ENCODE measurements at regions not wholly inside any gene's neighbourhood (a gene's known extent, or its start where the extent isn't known, plus 50 kb on each side); places are given as distances from the start of the nearest gene placed in this dataset.
"Not testable (repeated sequence)": the region's sequence is repeated elsewhere in the genome, so short reads cannot be mapped to it uniquely, and the experiment has no call there.

DNA sequence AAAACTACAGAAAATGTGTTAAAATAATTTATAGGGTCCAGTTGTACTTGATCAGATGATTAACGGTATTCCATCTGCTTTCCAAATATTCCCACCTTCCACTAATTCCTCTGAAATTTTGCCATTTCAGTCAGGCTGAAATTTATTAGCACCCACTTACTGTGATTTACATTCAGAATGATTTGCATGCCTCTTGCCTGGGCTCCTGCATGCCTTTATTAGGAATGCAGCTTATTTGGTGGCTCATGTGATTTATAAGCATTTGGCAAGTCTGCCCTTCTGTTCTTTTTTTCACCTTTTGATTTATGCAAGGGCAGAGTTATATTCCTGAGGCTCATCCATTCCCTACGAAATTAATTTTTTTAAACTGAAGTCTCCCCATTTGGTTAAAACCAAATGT, 1594.5 kb upstream of the PIK3C3 start:
- DNase-seq (ENCODE audit: low read depth in 2 of 3, low spot score in 2 of 3): no peak

DNA sequence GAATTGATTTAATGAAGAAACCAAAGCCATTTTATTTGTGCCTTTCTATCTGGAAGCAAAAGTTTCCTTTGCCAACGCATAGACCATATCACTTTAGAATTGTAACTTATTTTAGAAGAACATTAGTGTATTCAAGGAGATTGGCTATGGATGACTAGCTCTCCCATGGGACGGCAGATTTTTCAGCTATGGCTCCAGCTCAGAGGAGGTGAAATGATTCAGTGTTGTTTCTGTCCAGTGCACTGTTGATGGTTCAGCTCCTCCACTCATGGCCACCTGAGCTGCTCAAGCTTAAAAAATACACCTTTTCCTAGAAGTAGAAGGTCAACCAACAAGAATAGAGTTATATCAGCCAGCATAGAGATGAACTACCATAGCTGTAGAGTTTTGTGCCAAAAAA, 1597.5 kb upstream of the PIK3C3 start:
- no peak for DNase-seq (ENCODE audit: low read depth in 2 of 3, low spot score in 2 of 3)

DNA sequence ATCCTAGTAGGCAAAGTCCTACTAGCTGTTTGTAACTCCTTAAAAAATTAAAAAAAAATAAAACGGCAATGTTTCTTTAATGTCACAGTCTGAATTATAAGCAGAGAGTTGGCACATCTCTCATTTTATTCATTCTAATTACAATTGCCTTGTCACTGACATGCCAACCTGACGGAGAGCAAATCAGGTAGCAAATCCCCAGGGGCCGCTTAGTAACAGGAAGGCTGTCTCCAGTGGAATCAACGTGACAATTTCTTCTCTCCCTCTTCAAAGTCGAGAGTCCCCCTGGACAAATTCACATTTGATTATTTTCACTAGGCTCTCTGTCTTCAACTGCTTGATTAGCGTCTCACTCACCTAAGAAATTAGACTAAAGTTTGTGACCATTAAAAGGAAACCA, 1598.9 kb upstream of the PIK3C3 start:
- DNase-seq (ENCODE audit: low read depth in 2 of 3, low spot score in 2 of 3): no peak

DNA sequence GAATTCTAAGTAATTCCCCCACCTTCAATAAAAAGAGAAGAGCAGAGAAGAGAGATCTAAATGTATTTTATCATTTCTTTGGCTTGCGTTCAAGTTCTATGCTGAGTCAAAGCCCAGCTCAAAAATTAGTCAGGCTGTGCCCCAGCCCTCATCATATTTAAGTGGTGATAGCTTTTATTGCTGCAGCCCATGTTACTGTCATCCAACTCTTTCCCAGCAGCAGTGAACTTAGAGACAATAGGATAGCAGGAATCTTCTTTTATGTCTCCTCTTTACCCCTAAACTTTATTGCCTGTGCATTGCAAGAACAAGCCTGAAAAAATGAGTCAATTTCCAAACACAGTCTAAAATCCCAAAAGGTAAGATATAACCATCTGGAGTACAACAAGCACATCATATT, 1599.3 kb upstream of the PIK3C3 start:
- no peak for DNase-seq (ENCODE audit: low read depth in 2 of 3, low spot score in 2 of 3)

DNA sequence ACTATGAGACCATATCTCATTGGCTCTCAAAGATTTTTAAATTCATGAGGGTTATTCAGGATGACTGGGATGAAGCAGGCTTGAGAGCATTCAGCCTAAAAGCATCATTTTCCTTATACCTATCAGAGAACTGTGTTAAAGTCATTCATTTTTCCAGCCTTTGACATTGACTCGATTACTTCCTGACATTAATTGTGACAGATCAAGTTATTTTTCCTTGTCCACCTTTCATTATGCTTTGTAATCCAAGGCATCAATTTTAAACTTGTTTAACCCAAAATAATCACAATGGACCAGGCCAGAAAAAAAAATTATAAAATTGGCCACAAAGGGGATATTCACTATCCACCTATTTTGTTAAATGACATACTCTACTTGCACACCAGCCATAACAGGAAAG, 1606.8 kb upstream of the PIK3C3 start:
- no peak for DNase-seq (ENCODE audit: low read depth in 2 of 3, low spot score in 2 of 3)

DNA sequence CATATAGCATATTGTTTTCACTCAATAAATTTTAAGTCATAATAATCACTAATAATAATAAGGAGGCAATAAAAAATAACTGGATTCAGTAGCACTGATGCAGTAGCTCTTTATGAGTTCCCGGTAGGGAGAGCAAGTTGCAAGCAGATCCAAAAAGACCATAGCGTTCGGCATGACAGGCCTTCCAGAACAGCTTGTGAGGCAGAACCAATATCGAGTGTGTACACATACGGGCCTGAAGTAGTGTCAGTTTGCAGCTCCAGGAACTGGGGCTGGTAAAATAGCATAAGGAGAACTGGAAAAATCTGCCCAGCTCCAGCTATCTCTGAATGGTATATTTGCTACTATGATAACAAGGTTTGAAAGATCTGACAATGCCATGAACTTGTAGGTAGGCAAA, 1607.8 kb upstream of the PIK3C3 start:
- no peak for DNase-seq (ENCODE audit: low read depth in 2 of 3, low spot score in 2 of 3)

DNA sequence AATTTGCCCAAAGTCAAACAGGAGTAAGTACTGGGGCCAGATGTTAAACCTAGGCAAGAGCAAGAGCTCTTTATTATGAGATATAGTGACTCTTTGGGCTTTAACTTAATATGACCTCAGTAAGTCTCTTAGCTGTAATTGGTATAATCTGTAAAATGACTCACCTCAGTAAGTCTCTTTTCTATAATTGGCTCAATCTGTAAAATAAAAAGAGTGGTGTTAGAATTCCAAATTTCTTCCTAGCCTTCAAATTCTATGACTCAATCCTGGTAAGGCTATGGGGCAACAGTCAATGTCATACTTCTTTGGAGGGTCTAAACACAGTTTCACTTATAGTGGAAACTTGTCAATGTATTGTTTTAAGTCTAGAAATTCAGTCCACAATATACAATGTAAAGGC, 1608.9 kb upstream of the PIK3C3 start:
- no peak for DNase-seq (ENCODE audit: low read depth in 2 of 3, low spot score in 2 of 3)

DNA sequence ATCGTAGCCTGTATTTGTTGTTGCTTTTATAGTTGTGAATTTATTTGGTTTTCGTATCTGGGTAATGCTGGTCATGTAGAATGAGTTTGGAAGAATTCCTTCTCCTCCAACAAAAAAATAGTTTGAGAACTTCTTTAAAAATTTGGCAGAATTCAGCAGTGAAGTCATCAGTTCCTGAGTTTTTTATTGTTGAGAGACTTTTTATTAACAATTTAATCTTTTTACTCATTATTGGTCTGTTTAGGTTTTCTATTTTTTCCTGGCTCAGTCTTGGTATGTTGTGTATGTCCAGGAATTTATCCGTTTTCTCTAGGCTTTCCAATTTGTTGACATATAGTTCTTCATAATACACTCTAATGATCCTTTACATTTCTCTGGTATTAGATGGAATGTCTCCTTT, 1613.3 kb upstream of the PIK3C3 start:
- no peak for DNase-seq (ENCODE audit: low read depth in 2 of 3, low spot score in 2 of 3)

DNA sequence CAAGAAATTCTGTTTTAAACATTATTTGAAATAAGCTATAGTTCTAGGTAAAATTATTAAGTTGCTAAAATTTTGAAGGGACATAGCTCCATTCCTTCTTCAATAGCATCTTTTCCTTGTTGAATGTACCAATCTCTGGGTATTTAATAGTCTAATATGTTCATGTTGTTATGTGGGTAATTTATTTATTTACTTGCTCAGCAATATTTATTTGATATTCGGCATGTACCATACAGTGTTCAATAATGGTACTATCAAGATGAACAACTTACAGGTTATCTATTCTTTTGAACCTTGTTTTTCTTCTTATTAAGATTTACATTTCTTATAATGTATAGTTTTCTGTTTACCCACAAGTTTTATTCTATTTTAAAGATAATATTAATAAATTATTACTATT, 1616.8 kb upstream of the PIK3C3 start:
- no peak for DNase-seq (ENCODE audit: low read depth in 2 of 3, low spot score in 2 of 3)

DNA sequence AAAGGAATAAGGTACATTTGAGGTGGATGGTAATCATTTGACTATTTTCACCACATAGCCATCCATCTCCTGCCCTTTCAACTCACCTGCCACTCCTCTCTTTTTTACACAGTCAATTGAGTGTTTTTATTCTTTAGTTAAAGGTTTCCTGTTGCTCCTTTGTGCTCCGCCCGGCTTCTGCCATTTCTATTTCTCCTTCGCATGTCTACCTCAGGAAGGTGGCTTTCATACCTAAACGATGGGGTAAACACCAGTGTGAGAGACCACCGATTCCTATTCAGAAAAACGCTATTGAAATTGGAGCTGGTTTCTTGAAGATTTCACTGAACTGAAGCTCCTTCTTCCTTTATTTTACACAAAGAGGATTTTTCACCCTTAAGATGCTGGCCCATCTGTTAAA, 1628.0 kb upstream of the PIK3C3 start:
- DNase-seq (ENCODE audit: low read depth in 2 of 3, low spot score in 2 of 3): no peak

DNA sequence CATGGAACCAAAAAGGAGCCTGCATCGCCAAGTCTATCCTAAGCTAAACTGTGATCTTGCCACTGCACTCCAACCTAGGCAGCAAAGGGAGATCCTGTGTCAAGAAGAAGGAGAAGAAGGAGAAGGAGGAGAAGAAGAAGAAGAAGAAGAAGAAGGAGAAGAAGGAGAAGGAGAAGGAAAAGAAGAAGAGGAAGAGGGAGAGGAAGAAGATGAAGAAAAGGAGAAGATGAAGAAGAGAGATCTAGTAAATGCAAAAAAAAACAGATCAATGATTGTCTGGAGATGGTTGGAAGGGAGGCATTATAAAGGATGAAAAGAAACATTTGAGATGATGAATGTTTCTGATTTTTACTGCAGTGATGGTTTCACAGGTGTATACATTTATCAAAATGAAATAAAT, 1629.0 kb upstream of the PIK3C3 start:
- no peak for DNase-seq (ENCODE audit: low read depth in 2 of 3, low spot score in 2 of 3)

DNA sequence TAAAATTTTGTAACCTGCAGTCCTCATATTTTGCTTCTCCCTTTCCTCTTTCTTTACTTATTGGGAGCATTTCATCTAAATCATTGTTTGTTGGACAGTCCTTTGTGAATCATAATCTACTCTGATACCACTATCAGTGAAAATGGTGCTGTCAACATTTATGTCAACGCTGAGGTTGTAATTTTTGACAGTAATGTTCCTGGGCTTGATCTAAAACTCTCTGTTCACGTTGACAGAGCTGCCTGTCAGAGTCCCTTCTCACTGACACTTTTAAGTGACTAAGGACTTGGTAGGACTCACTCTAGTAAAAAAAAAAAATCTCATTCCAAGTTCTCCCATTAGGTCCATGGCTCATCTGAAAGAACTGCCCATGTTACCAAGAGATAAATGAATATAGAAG, 1640.8 kb upstream of the PIK3C3 start:
- DNase-seq (ENCODE audit: low read depth in 2 of 3, low spot score in 2 of 3): no peak

DNA sequence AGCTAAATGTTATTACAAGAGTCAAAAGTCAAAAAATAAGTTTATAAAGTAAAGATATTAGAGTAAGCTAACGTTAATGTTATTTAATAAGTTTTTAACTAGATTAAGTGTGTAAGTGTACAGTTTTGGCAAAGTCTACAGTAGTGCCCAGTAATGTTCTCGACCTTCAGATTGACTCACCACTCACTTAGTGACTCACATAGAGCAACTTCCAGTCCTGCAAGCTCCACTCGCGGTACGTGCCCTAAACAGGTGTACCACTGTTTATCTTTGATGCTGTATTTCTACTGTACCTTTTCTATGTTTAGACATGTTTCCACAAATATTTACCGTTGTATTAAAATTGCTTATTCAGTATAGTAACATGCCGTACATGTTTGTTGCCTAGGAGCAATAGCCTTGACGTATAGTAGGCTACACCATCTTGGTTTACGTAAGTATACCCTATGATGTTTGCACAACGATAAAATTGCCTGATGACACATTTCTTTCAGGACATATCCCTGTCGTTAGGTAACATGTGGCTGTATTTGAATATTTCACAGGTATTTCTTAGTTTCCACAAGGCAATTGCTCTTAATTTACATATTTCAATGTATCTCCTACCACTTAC, 1641.9 kb upstream of the PIK3C3 start:
- no peak for DNase-seq (ENCODE audit: low read depth in 2 of 3, low spot score in 2 of 3)

DNA sequence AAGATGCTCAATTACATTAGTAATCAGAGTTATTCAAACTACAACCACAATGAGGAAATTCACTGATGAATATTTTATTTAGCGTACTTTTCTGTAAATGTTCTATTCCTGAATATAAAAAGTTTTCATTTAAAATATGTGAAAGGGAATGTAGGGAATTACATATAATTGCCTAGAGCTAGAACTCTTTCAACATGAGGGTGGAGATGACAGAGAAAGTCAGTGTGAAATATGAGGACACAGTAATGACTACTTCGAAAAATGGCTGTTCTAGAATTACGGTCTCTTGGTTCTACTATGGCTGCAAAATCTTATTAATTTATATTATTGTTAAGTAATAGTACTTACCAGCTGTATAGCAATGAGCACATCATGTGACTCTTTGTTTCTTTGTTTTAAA, 1647.4 kb upstream of the PIK3C3 start:
- no peak for DNase-seq (ENCODE audit: low read depth in 2 of 3, low spot score in 2 of 3)

DNA sequence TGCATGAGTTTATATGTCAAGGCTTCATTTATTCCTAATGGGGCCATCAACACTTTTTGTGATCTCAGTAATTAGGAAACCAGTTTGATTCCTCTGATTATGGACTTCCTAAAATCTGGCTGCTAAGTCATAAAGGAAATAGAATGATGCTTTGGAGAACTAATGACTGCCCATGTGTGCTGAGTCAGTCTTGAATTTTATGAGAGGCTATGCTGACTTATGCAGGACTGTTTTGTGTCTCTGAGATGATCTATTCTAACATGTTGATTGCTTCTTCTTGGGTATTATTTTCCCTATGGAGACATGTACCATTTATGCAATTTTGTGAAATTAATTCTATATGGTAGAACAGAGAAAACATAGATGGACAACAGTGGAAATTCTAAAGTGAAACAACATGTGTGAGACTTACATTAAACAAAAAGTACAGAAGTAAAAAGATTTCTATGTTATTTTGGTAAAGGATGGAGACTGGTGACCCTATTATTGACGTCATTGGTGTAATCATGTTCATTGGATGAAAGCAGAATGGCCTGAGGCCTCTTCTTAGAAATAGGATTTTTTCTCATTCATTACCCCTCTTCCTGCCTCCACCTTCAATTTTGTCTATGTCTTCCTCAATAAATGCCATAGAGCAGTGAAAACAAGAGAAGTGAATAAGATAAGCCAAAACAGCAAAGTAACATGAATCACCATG, 1658.2 kb upstream of the PIK3C3 start:
- DNase-seq (ENCODE audit: low read depth in 2 of 3, low spot score in 2 of 3): no peak

DNA sequence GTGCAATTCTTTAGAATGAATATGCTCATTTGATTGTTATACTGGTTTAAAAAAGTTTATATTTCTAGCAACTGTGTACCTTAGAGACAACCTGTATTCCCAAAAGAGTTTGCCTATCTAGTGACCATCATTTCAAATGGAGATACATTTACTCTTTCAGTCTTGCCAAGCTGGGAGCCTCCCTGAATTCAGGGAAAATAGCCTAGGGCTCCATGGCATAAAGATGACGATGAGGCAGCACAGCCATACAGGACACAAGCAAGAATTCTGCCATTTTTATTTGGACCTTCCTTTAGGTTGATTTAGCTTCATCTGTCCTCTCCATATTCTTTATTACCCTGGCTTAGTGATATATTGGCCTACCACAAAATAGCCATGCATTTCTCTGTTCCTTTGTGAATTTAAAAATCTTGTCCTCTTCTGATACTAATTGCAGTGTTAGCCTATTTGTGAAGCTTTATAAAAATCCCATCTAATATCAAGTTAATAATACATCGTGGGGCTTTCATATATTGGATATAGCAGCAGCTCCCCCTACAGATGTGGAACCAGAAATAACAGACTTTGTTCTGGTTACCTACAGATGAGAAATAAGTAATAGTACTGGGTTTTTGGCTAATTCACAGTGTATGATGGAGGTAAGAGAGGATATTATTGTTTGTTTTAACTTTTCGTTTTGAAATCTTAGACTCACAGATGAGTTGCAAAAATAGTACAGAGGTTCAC, 1661.9 kb upstream of the PIK3C3 start:
- peak in 1 of 3 donors; percentile 8 for DNase-seq (ENCODE audit: low read depth in 2 of 3, low spot score in 2 of 3)

DNA sequence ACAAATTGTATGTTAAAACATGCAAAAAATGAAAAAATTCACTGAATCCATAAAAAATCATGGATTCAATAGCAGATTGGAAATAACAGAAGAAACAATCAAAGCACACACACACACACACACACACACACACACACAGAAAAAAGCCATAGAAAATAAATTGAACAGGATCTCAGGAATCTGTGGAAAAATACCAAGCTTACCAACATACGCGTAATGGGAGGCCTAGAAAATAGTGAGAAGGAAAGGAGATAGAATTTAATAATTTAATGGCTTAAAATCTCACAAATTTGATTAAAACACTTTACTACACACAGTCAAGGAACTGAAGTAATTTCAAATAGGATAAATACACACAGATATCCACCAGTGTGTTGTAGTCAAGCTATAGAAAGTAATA, 1671.5 kb upstream of the PIK3C3 start:
- no peak for DNase-seq (ENCODE audit: low read depth in 2 of 3, low spot score in 2 of 3)

DNA sequence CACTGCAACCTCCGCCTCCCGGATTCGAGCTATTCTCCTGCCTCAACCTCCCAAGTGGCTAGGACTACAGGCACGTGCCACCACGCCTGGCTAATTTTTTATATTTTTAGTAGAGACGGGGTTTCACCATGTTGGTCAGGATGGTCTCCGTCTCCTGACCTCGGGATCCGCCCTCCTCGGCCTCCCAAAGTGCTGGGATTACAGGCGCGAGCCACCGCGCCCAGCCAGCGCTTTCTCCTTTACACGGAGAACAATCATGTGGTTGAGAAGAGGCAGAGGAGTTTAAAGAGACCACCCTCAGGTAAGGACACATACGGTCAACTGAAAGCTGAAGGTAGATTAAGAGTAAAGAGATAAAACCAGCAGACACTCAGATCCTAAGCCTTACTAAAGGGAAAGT, 1673.7 kb upstream of the PIK3C3 start:
- not testable (repeated sequence) for DNase-seq (ENCODE audit: low read depth in 2 of 3, low spot score in 2 of 3)

DNA sequence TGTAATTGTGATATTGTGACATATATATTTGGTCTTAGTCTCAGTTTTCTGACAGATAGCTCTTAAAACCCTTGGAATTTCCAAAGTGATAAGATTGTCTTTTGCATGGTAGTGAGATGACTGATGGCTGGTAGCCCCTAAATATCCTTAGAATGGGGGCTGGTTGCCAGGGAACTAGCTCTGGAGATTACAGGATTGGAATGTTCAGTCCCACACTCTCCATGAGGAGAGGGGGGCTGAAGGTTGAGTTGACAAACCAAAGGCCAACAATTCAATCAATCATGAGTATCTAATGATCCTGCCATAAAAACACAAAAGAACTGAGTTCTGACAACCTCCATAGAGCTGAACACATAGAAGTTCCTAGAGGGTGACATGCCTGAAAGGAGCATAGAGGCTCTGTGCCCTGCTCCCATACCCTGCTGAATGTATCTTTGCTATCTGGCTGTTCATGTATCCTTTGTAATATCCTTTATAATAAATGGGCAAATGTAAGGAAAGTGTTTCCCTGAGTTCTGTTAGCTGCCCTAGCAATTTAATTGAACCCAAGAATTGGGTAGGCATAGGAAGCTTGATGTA, 1680.3 kb upstream of the PIK3C3 start:
- DNase-seq (ENCODE audit: low read depth in 2 of 3, low spot score in 2 of 3): no peak

DNA sequence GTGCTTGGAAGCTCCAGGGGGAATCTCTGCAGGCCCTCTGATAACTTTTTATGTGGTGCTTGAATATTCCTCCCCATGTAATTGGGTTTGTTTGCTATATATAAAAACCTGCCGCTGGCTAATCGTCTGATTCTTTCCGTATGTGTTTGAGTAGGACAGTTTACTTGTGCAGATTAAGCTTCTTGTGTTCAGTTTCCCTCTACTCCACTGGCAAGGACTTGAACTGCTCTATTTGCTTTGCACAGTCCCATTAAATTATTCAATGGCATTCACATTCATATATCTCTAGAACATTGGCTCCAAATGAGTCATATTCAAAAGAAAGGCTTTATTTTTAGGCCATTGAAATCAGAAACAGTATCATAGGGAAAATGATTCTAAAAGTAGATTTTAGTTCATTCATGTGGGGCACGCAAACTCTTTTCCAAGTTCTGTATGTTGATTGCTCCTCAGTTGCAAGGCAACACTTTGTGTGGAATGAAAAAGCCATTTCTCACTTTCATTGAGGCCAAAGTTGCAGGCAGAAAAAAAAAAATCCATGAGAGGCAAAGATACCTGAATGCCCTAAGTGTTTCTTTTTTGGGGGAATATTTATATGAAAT, 1682.3 kb upstream of the PIK3C3 start:
- no peak for DNase-seq (ENCODE audit: low read depth in 2 of 3, low spot score in 2 of 3)

DNA sequence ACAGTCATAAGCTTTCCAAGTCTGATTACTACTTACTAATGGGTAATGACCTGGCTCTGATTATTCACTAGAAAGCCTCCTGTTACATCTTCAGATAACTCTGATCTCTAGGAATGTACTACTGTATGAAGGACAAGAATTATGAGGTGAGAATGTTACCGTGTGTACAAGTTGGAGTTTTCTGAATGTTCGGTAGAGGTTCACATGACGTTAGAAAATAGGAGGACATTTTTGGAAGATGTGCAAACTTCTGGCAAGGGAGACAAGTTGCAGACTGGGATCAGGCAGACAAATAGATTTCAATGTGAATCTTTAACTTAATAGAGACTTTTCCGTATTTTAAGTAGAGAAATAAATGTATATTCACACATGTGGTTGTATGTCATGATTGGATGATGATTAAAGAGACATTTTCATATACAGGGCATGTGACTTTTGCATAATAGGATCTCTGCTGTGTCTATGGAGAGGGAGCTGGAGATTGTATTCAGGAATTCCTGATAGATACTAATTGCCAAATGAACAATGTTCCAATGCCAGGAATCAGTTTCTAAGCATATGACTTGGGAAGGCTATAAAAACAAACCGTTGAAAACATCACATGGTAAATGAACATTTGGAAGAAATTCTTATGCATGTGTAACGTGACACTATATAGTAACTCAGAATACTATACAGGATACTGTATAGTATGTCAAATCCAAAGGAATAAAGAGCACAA, 1695.8 kb upstream of the PIK3C3 start:
- no peak for DNase-seq (ENCODE audit: low read depth in 2 of 3, low spot score in 2 of 3)
